Loucy (cell line): ENCODE measurements at regions not wholly inside any gene's neighbourhood (a gene's known extent, or its start where the extent isn't known, plus 50 kb on each side); places are given as distances from the start of the nearest gene placed in this dataset.

Experiments used
- H2AFZ ChIP-seq: fragments of 200-600 bp; sonication (generic); 2 replicates; pipeline ENCODE4 v1.6.0; 2016; ENCODE audit warnings: antibody characterized with exemption, mild to moderate bottlenecking, low read length, moderate library complexity
- H3F3A ChIP-seq: fragments of 200-600 bp; 2 replicates; pipeline ENCODE4 v1.6.0; 2016; ENCODE audit warnings: antibody characterized with exemption, low read depth, mild to moderate bottlenecking
- H3K27me3 ChIP-seq: fragments of 200-600 bp; sonication (generic); 2 replicates; pipeline ENCODE4 v1.6.1; 2014; ENCODE audit warnings: low read length, mild to moderate bottlenecking; ENCODE audit not compliant: insufficient read depth, poor library complexity, severe bottlenecking
- H3K36me3 ChIP-seq: fragments of 200-600 bp; sonication (generic); 2 replicates; pipeline ENCODE4 v1.6.1; 2016; ENCODE audit warnings: low read length; ENCODE audit not compliant: insufficient read depth
- H3K4me1 ChIP-seq: fragments of 200-600 bp; sonication (generic); 2 replicates; pipeline ENCODE4 v1.5.1; 2014; ENCODE audit warnings: low read length, mild to moderate bottlenecking; ENCODE audit not compliant: insufficient read depth, poor library complexity, severe bottlenecking
- H3K4me2 ChIP-seq: fragments of 200-600 bp; sonication (generic); 2 replicates; pipeline ENCODE4 v1.6.0; 2014; ENCODE audit warnings: antibody characterized with exemption, low read length, low read depth, mild to moderate bottlenecking; ENCODE audit not compliant: poor library complexity, severe bottlenecking
- H3K4me3 ChIP-seq: fragments of 200-600 bp; sonication (generic); 2 replicates; pipeline ENCODE4 v1.5.1; 2014; ENCODE audit warnings: low read length, mild to moderate bottlenecking, mixed read lengths; ENCODE audit not compliant: poor library complexity, severe bottlenecking
- H3K79me2 ChIP-seq: fragments of 200-600 bp; sonication (generic); 2 replicates; pipeline ENCODE4 v1.6.1; 2014; ENCODE audit warnings: low read length; ENCODE audit not compliant: insufficient read depth
- H3K9ac ChIP-seq: fragments of 200-600 bp; sonication (generic); 2 replicates; pipeline ENCODE4 v1.6.0; 2014; ENCODE audit warnings: mild to moderate bottlenecking, low read depth, low read length, moderate library complexity; ENCODE audit not compliant: poor library complexity, severe bottlenecking
- H3K9me2 ChIP-seq: fragments of 200-600 bp; sonication (generic); replicated peaks from 2 replicates; pipeline ENCODE4 v1.6.1; 2016; ENCODE audit warnings: low read depth, low read length, mixed read lengths
- H3K9me3 ChIP-seq: fragments of 200-600 bp; sonication (generic); 2 replicates; pipeline ENCODE4 v1.6.1; 2014; ENCODE audit warnings: mild to moderate bottlenecking, antibody characterized with exemption, low read length, low read depth; ENCODE audit not compliant: insufficient read depth
- H4K20me1 ChIP-seq: fragments of 200-600 bp; sonication (generic); 2 replicates; pipeline ENCODE4 v1.6.0; 2014; ENCODE audit warnings: antibody characterized with exemption, low read length, mild to moderate bottlenecking; ENCODE audit not compliant: insufficient read depth, poor library complexity, severe bottlenecking
- EZH2phosphoT487 ChIP-seq: fragments of 200-600 bp; IDR thresholded peaks from 2 replicates; pipeline ENCODE4 v1.6.1; 2018; ENCODE audit warnings: antibody characterized with exemption, mild to moderate bottlenecking, moderate library complexity, borderline replicate concordance
- TF ChIP-seq, protein P1 (sequence below): fragments of 200-600 bp; sonication (generic); conservative IDR thresholded peaks from 2 replicates; pipeline ENCODE4 v1.5.1; 2014; ENCODE audit warnings: mild to moderate bottlenecking, antibody characterized with exemption, low read length

DNA sequence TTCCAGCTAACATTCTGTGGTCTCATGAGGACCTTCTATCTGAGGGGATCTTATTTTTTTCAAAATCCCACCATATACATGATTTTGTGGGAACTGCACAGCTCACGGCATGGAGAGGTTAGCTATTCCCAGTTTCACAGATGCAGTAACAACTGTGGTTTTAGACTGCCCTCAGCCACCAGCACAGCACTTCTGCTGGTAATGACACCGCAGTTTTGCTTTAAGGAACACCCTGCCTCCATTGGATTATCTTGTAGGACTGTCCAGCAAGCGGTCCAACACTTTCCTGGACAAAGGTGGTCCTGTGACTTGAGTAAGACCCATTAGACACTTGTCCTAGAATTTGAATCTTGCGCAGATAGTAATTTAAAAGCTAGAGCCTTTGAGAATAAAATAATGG lies 65.3 kb upstream of the SMNDC1 start:
- Histone ChIP-seq H3K4me1 (no peaks in the 10 kb centered on the region), H3K36me3 (no peaks in the 10 kb centered on the region), H3K79me2 (no peaks in the 10 kb centered on the region), H3K9me3 (no peaks in the 10 kb centered on the region), H3K4me2 (no peak overlapping the region), H3K9ac (no peak overlapping the region), H4K20me1 (no peaks in the 10 kb centered on the region), H3K27me3 (no peaks in the 10 kb centered on the region), H3K4me3 (no peak overlapping the region), H2AFZ (no peak overlapping the region), H3F3A (no peaks in the 10 kb centered on the region), H3K9me2 (no peaks in the 10 kb centered on the region)
- TF ChIP-seq, protein P1, sequence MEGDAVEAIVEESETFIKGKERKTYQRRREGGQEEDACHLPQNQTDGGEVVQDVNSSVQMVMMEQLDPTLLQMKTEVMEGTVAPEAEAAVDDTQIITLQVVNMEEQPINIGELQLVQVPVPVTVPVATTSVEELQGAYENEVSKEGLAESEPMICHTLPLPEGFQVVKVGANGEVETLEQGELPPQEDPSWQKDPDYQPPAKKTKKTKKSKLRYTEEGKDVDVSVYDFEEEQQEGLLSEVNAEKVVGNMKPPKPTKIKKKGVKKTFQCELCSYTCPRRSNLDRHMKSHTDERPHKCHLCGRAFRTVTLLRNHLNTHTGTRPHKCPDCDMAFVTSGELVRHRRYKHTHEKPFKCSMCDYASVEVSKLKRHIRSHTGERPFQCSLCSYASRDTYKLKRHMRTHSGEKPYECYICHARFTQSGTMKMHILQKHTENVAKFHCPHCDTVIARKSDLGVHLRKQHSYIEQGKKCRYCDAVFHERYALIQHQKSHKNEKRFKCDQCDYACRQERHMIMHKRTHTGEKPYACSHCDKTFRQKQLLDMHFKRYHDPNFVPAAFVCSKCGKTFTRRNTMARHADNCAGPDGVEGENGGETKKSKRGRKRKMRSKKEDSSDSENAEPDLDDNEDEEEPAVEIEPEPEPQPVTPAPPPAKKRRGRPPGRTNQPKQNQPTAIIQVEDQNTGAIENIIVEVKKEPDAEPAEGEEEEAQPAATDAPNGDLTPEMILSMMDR: no peak
- TF ChIP-seq EZH2phosphoT487: no peak

DNA sequence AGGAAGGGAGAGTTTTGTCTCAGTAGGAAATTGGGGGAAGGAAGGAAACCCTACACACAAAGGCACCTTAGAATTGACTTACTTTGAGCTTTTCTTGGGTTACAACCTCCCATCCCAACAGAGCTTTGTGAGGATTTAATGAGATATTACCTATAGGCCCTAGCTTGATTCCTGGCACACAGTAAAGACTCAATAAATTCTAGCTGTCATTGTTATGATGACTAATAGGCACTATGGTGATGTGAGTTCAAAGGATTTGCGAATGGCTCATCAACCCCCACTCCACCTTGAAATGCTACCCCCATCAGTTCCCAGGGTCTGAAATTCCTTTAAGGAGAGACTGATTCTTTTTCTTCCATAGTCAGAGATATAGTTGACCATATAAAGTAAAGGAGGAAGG lies 67.9 kb upstream of the SMNDC1 start:
- Histone ChIP-seq H3K9ac (no peak overlapping the region), H4K20me1 (no peaks in the 10 kb centered on the region), H3K9me2 (no peaks in the 10 kb centered on the region), H3F3A (no peaks in the 10 kb centered on the region), H3K9me3 (no peaks in the 10 kb centered on the region), H3K79me2 (no peaks in the 10 kb centered on the region), H2AFZ (no peak overlapping the region), H3K27me3 (no peaks in the 10 kb centered on the region), H3K4me2 (no peak overlapping the region), H3K4me3 (no peak overlapping the region), H3K4me1 (no peaks in the 10 kb centered on the region), H3K36me3 (no peaks in the 10 kb centered on the region)
- TF ChIP-seq EZH2phosphoT487: no peak
- TF ChIP-seq, protein P1: no peak

DNA sequence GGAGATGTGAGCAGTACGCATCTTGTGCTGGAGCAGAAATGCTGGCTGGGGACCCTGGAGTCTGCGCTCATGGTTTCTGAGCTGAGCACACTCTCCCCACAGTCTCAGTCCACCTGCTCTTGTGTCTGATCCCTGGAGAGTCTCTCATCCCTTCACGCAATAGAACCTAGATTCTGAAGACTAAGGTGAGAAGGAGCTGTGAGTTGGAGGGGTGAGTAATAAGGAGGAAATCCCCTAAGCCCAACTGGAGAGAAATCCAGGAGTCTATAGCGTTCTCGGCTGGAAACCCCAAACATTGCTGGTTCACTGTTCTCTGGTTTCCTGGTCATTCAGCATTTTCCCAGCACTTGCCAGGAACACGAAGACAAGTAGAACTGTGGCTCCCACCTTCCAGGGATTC lies 68.3 kb upstream of the SMNDC1 start:
- H3F3A ChIP-seq: no peaks in the 10 kb centered on the region
- no peaks in the 10 kb centered on the region for H3K27me3 ChIP-seq
- no peaks in the 10 kb centered on the region for H3K9me3 ChIP-seq
- H4K20me1 ChIP-seq: no peaks in the 10 kb centered on the region
- no peak overlapping the region for H3K4me3 ChIP-seq
- no peaks in the 10 kb centered on the region for H3K79me2 ChIP-seq
- H3K9ac ChIP-seq: no peak overlapping the region
- no peaks in the 10 kb centered on the region for H3K9me2 ChIP-seq
- no peak for TF ChIP-seq EZH2phosphoT487
- TF ChIP-seq, protein P1: no peak
- H3K36me3 ChIP-seq: no peaks in the 10 kb centered on the region
- H3K4me1 ChIP-seq: no peaks in the 10 kb centered on the region
- H2AFZ ChIP-seq: no peak overlapping the region
- no peak overlapping the region for H3K4me2 ChIP-seq
